ENCODE measurements at regions not wholly inside any gene's neighbourhood (a gene's known extent, or its start where the extent isn't known, plus 50 kb on each side); places are given as distances from the start of the nearest gene placed in this dataset.
A peak's percentile ranks its signal among the peaks of the same experiment; 100 is the strongest.

DNA sequence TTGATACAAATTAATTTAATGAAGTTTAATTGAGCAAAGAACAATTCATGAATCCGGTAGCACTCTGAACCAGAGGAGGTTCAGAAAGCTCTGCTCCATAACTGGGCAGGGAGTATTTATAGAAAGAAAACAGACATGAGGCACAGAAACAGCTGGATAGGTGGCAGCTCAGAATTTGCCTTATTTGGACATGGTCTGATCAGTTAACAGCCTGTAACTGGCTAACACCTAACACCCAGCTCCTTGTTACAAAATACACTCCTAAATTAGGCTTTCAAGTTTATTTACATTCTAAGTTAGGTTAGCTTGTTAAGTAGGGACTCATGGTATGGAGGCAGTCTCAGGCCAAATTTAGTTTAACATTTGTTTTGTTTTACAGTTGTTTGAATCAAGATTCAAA, 67.8 kb upstream of the TMCC3 start:
- intact Hi-C loops (cut with DNase I, micrococcal nuclease) = no loop called here
- Histone ChIP-seq H3K4me1 (ENCODE audit: low read depth) (no peaks in the 10 kb centered on the region), H3K9me3 (no peaks in the 10 kb centered on the region), H3K4me3 (no peak overlapping the region), H3K36me3 (ENCODE audit: low read depth) (no peaks in the 10 kb centered on the region)
- no peak for DNase-seq
- TF ChIP-seq, protein P1, sequence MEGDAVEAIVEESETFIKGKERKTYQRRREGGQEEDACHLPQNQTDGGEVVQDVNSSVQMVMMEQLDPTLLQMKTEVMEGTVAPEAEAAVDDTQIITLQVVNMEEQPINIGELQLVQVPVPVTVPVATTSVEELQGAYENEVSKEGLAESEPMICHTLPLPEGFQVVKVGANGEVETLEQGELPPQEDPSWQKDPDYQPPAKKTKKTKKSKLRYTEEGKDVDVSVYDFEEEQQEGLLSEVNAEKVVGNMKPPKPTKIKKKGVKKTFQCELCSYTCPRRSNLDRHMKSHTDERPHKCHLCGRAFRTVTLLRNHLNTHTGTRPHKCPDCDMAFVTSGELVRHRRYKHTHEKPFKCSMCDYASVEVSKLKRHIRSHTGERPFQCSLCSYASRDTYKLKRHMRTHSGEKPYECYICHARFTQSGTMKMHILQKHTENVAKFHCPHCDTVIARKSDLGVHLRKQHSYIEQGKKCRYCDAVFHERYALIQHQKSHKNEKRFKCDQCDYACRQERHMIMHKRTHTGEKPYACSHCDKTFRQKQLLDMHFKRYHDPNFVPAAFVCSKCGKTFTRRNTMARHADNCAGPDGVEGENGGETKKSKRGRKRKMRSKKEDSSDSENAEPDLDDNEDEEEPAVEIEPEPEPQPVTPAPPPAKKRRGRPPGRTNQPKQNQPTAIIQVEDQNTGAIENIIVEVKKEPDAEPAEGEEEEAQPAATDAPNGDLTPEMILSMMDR (IDR thresholded peaks at IDR 0.05) = no peak
- ATAC-seq = peak; percentile 78

DNA sequence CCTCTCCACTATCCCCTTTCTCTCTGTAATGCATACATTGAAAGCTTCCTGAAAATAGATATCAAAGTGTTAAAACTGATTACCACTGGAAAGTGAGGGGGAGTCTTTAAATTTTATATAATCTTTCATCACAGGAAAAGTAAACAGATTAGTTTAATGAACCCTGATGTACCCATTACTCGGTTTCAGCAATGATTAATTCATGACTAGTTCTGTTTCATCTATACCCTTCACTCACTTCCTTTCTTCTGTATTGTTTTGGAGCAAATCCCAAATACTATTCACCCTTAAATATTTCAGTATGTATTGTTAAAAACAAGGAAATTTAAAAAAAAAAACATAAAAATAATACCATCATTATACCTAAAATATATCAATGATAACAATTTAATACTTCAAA, 67.3 kb upstream of the TMCC3 start:
- Histone ChIP-seq H3K36me3 (ENCODE audit: low read depth) (no peaks in the 10 kb centered on the region), H3K4me1 (ENCODE audit: low read depth) (no peaks in the 10 kb centered on the region), H3K9me3 (no peaks in the 10 kb centered on the region), H3K4me3 (no peak overlapping the region)
- DNase-seq (no peak), ATAC-seq (no peak)
- TF ChIP-seq, protein P1 (IDR thresholded peaks at IDR 0.05) = no peak
- intact Hi-C loops (cut with DNase I, micrococcal nuclease) = no loop called here

DNA sequence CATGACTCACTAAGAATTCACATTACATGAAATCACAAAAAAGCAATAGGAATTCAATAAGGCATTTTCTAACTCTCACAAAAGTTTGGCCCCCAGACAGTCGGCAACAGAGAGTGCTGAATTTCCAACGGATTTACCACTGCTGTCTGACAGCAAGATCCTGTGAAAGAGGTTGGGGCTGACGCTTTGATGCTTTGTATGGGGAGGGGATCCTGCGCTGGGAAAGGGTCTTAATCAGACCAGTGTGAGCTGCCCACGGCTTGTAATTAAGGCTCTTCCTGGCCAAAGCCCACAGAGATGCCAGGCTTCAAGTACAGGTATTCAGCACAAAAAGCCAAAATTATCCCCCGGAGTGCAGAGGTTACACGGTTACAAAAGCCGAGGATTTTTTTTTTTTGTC, 66.8 kb upstream of the TMCC3 start:
- TF ChIP-seq, protein P1 (IDR thresholded peaks at IDR 0.05) = no peak
- no peak overlapping the region for H3K4me3 ChIP-seq
- H3K9me3 ChIP-seq = no peaks in the 10 kb centered on the region
- intact Hi-C loops (cut with DNase I, micrococcal nuclease) = no loop called here
- ATAC-seq = no peak
- DNase-seq = no peak
- no peaks in the 10 kb centered on the region for H3K36me3 ChIP-seq (ENCODE audit: low read depth)
- H3K4me1 ChIP-seq (ENCODE audit: low read depth) = no peaks in the 10 kb centered on the region

DNA sequence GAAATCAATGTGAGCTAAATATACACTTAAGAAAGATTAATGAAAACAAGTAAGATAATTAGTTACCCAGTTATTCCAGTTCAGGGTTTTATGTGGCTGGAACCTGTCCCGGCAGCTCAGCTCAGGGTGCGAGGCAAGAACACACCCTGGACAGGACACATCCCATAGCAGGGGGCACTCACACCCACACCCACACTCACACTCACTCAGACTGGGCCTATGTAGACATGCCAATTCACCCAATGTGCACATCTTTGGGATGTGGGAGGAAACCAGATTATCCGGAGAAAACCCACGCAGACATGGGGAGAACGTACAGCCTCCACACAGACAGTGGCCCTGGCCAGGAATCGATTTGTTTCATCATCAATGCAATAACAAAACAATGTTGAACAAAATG, 66.0 kb upstream of the TMCC3 start:
- DNase-seq (no peak), ATAC-seq (no peak)
- TF ChIP-seq, protein P1 (IDR thresholded peaks at IDR 0.05) = no peak
- Histone ChIP-seq H3K4me3 (no peak overlapping the region), H3K4me1 (ENCODE audit: low read depth) (no peaks in the 10 kb centered on the region), H3K9me3 (no peaks in the 10 kb centered on the region), H3K36me3 (ENCODE audit: low read depth) (no peaks in the 10 kb centered on the region)
- intact Hi-C loops (cut with DNase I, micrococcal nuclease) = no loop called here

DNA sequence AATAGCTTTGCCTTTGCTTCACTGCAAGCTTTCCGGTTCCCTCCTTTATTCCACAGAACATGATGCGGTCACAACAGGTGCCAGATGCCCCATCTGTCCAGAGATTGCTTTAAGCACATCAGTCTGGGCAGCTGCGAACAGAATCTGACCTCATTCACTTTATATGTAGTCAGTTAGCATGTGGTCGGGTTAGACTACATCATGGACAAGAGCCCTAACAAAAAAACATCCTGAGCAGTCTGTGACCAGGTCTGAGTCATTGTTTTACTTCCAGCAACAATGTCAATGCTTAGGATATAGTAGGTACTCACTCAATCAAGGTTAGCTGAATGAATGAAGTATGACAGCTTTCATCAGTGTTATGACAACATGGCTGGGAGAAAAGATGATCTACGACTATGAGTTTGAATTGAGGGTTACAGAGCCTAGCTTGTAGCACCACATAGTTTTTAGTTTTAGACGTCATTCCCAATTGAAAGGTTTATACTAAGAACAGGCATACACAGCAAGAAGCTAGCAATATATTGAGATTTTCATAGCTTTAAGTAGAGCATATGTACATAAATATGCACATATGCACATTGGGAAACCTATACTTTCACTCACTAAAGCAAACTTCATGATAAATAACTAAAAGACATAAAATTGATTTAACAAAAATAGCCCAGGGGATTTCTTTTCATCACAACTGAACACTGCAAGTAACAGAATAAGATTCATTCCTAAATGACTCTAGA, 64.2 kb upstream of the TMCC3 start:
- TF ChIP-seq, protein P1 (IDR thresholded peaks at IDR 0.05) = no peak
- no peaks in the 10 kb centered on the region for H3K4me1 ChIP-seq (ENCODE audit: low read depth)
- intact Hi-C loops (cut with DNase I, micrococcal nuclease) = no loop called here
- H3K9me3 ChIP-seq = no peaks in the 10 kb centered on the region
- no peak for DNase-seq
- peak; percentile 23 for ATAC-seq
- no peaks in the 10 kb centered on the region for H3K36me3 ChIP-seq (ENCODE audit: low read depth)
- H3K4me3 ChIP-seq = no peak overlapping the region
